ENCODE measurements at regions not wholly inside any gene's neighbourhood (a gene's known extent, or its start where the extent isn't known, plus 50 kb on each side); places are given as distances from the start of the nearest gene placed in this dataset.

DNA sequence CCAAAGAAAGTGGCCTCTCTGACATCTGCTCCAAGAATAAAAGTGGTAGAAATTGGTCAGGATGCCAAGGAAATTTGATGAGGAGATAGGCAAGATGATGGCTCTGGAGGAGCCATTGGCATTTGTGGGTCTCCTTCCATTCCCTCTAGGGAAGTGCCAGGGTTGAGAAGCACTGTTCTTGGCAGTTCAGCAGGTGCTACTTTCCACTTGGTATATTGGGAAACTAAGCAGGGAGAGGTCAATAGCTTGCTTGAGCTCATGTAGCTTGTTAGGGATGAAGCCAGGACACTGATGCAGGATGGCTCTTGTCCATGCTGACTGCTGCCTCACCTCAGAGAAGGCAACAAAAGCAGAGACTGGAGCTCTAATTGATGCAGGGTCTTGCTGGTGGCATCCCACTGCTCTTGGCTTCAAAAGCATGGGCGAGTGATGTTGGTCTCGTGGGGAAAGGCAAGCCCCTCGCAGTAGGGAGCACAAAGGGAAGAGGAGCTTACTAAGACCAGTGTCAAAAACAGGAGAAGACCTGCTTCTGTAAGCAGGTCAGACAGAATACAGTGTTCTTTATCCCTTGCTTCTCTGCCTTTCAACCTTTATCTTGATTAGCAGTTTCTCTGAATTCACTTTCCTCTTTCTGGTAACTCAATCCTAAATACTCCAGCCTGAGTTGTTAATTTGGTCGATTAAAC is 73.1 kb upstream of the RIPOR2 start:
- intact Hi-C loops (cut with DNase I; ENCODE audit: low total_unique reads): no loop called here
- WGBS, 2 donors: 90 to 95% methylated on average over 4 of the region's 4 CpGs
- no peak for DNase-seq (ENCODE audit: low spot score in 2 of 2)

DNA sequence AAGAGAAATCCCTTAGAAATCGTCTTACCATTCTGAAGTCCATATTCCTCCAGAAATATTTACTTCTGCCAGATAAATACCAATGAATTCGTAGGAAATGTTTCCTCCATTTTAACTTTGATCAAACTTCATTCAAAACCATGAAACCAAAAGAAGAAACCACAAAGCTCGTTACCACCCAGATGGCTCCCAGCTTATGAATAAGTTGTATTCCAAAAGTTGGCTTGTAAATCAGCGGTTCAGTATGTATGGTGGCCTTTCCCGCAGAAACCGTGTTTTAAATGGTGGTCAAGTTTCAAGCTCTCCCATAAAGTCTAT is 73.6 kb upstream of the RIPOR2 start:
- no peak overlapping the region for H3K4me3 ChIP-seq (ENCODE audit: low read depth, poor library complexity, severe bottlenecking)
- TF ChIP-seq CTCF (IDR thresholded peaks at IDR 0.05): no peak
- TF ChIP-seq POLR2A (IDR thresholded peaks at IDR 0.05): no peak
- no peak for DNase-seq (ENCODE audit: low spot score in 2 of 2)
- WGBS, 2 donors: 86 to 87% methylated on average over 6 of the region's 6 CpGs
- intact Hi-C loops (cut with DNase I; ENCODE audit: low total_unique reads): no loop called here

More for the DNA sequence above, 73.1 kb upstream of the RIPOR2 start:
- H3K4me3 ChIP-seq (ENCODE audit: low read depth, poor library complexity, severe bottlenecking): no peak overlapping the region
- TF ChIP-seq CTCF (IDR thresholded peaks at IDR 0.05) (no peak), POLR2A (IDR thresholded peaks at IDR 0.05) (no peak)

DNA sequence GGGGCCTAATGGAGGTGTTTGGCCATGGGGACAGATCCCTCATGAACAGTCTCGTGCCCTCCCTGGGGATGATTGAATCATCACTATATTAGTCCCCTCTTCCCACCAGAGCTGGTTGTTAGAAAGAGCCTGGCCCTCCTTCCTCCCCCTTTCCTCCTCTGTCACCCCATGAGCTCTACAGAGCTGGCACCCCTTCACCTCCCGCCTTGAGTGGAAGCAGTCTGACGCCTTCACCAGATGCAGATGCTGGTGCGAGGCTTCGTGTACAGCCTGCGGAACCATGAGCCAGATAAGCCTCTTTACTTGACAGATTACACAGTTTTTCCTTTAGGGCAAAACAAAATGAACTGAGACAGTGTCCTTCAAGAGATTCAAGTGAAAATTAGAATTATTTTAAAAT is 74.4 kb upstream of the RIPOR2 start:
- intact Hi-C loops (cut with DNase I; ENCODE audit: low total_unique reads): no loop called here
- WGBS, 2 donors: 89 to 95% methylated on average over 6 of the region's 6 CpGs
- DNase-seq (ENCODE audit: low spot score in 2 of 2): no peak
- TF ChIP-seq CTCF (IDR thresholded peaks at IDR 0.05) (no peak), POLR2A (IDR thresholded peaks at IDR 0.05) (no peak)
- no peak overlapping the region for H3K4me3 ChIP-seq (ENCODE audit: low read depth, poor library complexity, severe bottlenecking)

GRCh38 chr6:25010902-25011625 is 75.3 kb upstream of the RIPOR2 start:
- H3K4me3 ChIP-seq (ENCODE audit: low read depth, poor library complexity, severe bottlenecking): no peak overlapping the region
- WGBS, 2 donors: 89 to 94% methylated on average over 3 of the region's 3 CpGs
- TF ChIP-seq POLR2A (IDR thresholded peaks at IDR 0.05) (no peak), CTCF (IDR thresholded peaks at IDR 0.05) (no peak)
- intact Hi-C loops (cut with DNase I; ENCODE audit: low total_unique reads): no loop called here
- no peak for DNase-seq (ENCODE audit: low spot score in 2 of 2)

- TF ChIP-seq CTCF (IDR thresholded peaks at IDR 0.05) (no peak), POLR2A (IDR thresholded peaks at IDR 0.05) (no peak)
- no peak overlapping the region for H3K4me3 ChIP-seq (ENCODE audit: low read depth, poor library complexity, severe bottlenecking)
- no peak for DNase-seq (ENCODE audit: low spot score in 2 of 2)
- 38 to 42% methylated on average over 2 of the region's 2 CpGs for WGBS, 2 donors
- intact Hi-C loops (cut with DNase I; ENCODE audit: low total_unique reads): no loop called here
Measured at GRCh38 chr6:25012657-25013056, 76.9 kb upstream of the RIPOR2 start.

All from lower leg skin (tissue), 4 donors.